ENCODE measurements at regions not wholly inside any gene's neighbourhood (a gene's known extent, or its start where the extent isn't known, plus 50 kb on each side); places are given as distances from the start of the nearest gene placed in this dataset.

GRCh38 chr20:48314925-48315592 is 512.7 kb downstream of the PREX1 start:
- TF ChIP-seq CTCF (IDR thresholded peaks at IDR 0.05; ENCODE audit: borderline replicate concordance, extremely low read depth, low read length, poor library complexity, severe bottlenecking) = no peak
- no peak for TF ChIP-seq EZH2 (IDR thresholded peaks at IDR 0.05; ENCODE audit: borderline replicate concordance, low read depth, low read length, severe bottlenecking)
